ENCODE measurements at regions not wholly inside any gene's neighbourhood (a gene's known extent, or its start where the extent isn't known, plus 50 kb on each side); places are given as distances from the start of the nearest gene placed in this dataset.

DNA sequence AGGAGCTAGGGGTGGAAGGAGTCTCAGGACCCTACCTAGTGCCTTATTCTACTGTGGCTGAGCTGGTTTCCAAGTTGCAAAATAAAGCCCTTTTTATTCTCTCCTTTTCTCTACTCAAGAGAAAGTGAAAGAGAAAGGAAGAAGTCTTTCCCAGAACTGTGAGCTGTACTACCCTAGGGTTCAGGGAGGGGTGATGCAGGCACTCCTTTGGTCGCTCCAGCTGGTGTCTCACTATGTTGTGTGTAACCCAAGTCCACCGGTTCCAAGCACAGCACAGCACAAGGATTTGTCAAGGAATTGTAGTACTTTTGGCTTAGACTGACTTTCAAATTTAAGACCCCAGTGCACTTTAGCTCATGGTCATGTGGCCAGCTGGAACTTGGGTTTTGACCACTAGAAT, 1721.7 kb downstream of the OTOL1 start:
- H3K9me3 Mint-ChIP-seq, result no peaks in the 10 kb centered on the region
- no peak for DNase-seq (ENCODE audit: low read depth, low spot score)
- no peak overlapping the region for H3K4me3 Mint-ChIP-seq
- H3K36me3 Mint-ChIP-seq (ENCODE audit: low read depth), result no peaks in the 10 kb centered on the region
- H3K27ac Mint-ChIP-seq (ENCODE audit: unreplicated experiment), result no peak overlapping the region
- no peaks in the 10 kb centered on the region for H3K4me1 Mint-ChIP-seq
- TF ChIP-seq, protein P1, sequence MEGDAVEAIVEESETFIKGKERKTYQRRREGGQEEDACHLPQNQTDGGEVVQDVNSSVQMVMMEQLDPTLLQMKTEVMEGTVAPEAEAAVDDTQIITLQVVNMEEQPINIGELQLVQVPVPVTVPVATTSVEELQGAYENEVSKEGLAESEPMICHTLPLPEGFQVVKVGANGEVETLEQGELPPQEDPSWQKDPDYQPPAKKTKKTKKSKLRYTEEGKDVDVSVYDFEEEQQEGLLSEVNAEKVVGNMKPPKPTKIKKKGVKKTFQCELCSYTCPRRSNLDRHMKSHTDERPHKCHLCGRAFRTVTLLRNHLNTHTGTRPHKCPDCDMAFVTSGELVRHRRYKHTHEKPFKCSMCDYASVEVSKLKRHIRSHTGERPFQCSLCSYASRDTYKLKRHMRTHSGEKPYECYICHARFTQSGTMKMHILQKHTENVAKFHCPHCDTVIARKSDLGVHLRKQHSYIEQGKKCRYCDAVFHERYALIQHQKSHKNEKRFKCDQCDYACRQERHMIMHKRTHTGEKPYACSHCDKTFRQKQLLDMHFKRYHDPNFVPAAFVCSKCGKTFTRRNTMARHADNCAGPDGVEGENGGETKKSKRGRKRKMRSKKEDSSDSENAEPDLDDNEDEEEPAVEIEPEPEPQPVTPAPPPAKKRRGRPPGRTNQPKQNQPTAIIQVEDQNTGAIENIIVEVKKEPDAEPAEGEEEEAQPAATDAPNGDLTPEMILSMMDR (conservative IDR thresholded peaks at IDR 0.05), result no peak
- no peaks in the 10 kb centered on the region for H3K27me3 Mint-ChIP-seq (ENCODE audit: low read depth)

DNA sequence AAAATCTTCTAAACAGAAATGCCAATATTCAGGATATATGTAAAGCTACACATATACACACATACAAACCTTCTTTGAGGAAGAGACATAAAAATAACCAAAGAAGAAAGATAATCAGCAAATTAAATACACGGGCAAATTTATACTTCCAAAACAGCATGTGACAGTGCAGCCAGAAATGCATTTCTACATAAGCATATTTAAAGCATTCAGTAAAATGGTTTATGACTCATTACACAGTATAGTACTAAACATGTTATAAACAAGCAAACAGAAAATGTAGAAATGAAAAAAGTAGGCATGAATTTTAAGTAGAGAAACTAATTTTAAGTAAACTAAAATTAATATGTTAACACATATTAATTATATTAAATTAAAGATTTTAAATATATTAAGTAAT, 1717.2 kb downstream of the OTOL1 start:
- Mint-ChIP-seq H3K27ac (ENCODE audit: unreplicated experiment) (no peak overlapping the region), H3K36me3 (ENCODE audit: low read depth) (no peaks in the 10 kb centered on the region), H3K9me3 (no peaks in the 10 kb centered on the region), H3K27me3 (ENCODE audit: low read depth) (no peaks in the 10 kb centered on the region), H3K4me3 (no peak overlapping the region), H3K4me1 (no peaks in the 10 kb centered on the region)
- no peak for DNase-seq (ENCODE audit: low read depth, low spot score)
- TF ChIP-seq, protein P1 (conservative IDR thresholded peaks at IDR 0.05), result no peak

DNA sequence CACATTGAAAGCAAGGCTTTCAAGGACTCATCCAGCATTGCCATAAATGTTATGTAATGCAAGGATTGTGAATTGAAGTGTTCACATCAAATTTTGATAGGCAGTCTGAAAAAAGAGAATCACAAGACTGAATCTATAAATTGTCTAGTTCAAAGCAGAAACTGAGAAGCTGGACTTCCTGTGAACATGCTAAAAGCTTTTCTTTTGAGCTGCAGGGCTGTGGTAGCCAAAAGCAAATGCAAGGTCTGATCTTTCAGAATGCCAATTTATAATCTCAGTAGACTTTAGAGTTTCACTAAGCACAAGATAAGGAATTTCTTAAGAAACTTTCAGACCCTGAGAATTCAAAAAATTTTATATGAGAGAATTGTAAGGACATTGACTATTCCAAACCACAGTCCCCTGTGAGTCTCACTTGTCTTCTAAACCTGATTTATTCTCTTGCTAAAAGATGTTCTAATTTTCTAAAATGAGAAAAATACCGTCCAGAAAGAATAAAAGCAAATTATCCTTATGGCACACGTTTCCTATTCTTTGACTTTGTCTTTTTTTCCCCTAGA, 1700.3 kb downstream of the OTOL1 start:
- TF ChIP-seq, protein P1 (conservative IDR thresholded peaks at IDR 0.05), result no peak
- Mint-ChIP-seq H3K4me1 (no peaks in the 10 kb centered on the region), H3K27me3 (ENCODE audit: low read depth) (no peaks in the 10 kb centered on the region), H3K4me3 (no peak overlapping the region), H3K9me3 (no peaks in the 10 kb centered on the region), H3K27ac (ENCODE audit: unreplicated experiment) (no peak overlapping the region), H3K36me3 (ENCODE audit: low read depth) (no peaks in the 10 kb centered on the region)
- no peak for DNase-seq (ENCODE audit: low read depth, low spot score)

DNA sequence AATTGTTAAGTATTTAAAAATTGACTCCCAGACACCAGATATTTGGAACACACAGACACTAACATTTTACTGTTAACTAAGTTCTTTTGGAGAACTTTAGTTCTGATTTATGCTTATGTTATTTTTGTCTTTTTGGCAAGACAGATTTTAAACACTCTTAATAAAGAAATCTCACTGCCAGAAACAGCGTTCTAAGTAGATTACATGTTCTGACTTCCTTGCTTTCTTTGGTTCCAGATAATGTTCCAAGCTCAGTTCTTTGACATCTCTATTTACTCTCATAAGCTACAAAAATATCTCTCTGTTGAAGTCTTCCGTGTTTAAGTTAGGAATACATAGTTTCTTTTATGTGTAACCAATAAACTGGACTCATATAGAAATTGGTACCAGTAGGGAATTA, 1699.6 kb downstream of the OTOL1 start:
- TF ChIP-seq, protein P1 (conservative IDR thresholded peaks at IDR 0.05), result no peak
- Mint-ChIP-seq H3K4me1 (no peaks in the 10 kb centered on the region), H3K36me3 (ENCODE audit: low read depth) (no peaks in the 10 kb centered on the region), H3K27ac (ENCODE audit: unreplicated experiment) (no peak overlapping the region), H3K27me3 (ENCODE audit: low read depth) (no peaks in the 10 kb centered on the region), H3K4me3 (no peak overlapping the region), H3K9me3 (no peaks in the 10 kb centered on the region)
- DNase-seq (ENCODE audit: low read depth, low spot score), result no peak

DNA sequence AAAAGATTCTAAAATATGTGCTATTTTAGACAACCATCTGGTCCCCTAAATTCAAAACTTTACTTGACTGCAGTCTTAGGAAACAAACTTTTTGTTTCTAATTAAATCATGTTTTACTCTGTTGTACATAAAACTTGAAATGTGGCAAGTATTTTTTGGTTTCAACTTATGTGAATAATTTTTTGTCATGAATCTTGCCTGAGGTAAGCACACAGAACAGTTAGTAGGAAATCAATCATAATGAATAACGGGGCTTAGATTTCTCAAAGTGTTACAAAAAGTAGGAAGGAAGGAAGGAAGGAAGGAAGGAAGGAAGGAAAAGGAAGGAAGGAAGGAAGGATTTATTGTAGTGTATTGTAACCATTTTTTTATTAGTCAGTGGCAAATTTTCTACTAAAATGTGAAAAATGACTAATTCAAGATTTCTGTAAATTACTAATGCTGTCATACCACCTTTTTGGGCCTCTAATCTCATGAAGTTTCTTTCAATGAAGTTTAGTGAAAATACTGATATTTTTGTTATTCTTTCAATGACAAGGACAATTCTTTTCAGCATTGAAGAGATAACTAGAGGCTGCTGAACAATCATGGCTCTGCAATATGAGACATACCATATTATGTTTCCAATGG, 1689.2 kb downstream of the OTOL1 start:
- TF ChIP-seq, protein P1 (conservative IDR thresholded peaks at IDR 0.05), result no peak
- Mint-ChIP-seq H3K4me3 (no peak overlapping the region), H3K27ac (ENCODE audit: unreplicated experiment) (no peak overlapping the region), H3K27me3 (ENCODE audit: low read depth) (no peaks in the 10 kb centered on the region), H3K4me1 (no peaks in the 10 kb centered on the region), H3K36me3 (ENCODE audit: low read depth) (no peaks in the 10 kb centered on the region), H3K9me3 (peaks cover 4% of the 10 kb centered on the region)
- DNase-seq (ENCODE audit: low read depth, low spot score), result no peak

All from neural crest cell (in vitro differentiated cells).